GM21786 (cell line): ENCODE measurements at regions not wholly inside any gene's neighbourhood (a gene's known extent, or its start where the extent isn't known, plus 50 kb on each side); places are given as distances from the start of the nearest gene placed in this dataset.

Source experiments
- ATAC-seq: cut with Tn5 transposase; IDR thresholded peaks from one replicate; pipeline ENCODE4 v1.9.1; 2021; ENCODE audit not compliant: unreplicated experiment

DNA sequence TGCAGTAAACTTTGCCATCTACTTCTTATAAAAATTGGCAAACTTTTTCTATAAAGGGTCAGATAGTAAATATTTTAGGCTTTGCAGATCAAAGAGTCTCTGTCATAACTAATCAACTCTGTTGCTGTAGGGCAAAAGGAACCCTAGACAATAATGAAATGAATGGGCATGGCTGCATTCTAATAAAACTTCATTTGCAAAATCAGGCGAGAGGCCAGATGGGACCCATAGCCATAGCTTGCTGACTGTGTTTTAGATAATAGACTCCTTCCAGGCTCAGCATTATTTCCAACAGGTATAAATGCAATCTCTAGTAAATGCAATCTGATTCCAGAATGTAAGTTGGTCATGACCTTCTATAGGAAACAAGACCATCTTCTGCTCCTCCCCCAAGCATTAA lies 490.7 kb downstream of the TOX3 start:
- ATAC-seq = no peak

GRCh38 chr16:52055381-52055780 lies 491.6 kb downstream of the TOX3 start:
- ATAC-seq = no peak

- ATAC-seq = no peak
Measured at GRCh38 chr16:52054326-52054725, 492.6 kb downstream of the TOX3 start.

- ATAC-seq = no peak
Measured at GRCh38 chr16:52052818-52053217, 494.1 kb downstream of the TOX3 start.

GRCh38 chr16:52051414-52052172 lies 495.4 kb downstream of the TOX3 start:
- no peak for ATAC-seq

DNA sequence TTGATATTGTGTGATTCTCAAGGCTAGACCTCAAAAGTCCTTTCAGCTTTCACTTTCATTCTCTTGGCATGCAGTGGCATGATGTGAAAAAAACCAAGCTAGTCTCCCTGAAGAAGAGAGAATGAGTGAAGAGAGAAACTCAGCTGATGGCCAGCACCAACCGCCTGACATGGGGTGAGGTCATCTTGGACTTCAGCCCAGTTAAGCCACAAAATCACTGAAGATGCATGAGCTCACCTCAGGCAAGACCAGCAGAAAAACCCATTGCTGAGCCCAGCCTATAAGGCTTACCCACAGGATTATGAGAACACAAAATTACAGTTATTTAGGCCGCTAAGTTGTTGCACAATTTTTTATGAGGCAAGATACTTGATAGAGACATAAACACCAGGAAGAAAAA lies 496.5 kb downstream of the TOX3 start:
- ATAC-seq = no peak

DNA sequence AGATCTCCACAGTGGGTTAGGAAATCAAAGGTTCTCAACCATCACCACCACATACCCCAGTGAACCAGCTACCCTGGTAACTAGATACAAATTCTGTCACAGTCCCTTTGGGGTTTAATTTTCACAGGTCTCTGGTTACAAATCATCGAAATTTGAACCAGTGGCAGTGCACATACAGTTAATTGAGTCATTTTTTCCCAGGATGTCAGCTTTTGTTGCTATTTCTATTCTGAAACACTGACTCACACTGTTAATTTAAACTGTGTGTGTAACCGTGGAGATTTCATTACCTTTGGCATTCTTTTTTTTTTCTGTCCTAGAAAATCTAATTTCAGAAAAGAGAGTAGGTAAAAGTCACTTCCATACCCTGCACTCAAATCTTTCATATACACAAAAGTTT lies 511.5 kb downstream of the TOX3 start:
- no peak for ATAC-seq

DNA sequence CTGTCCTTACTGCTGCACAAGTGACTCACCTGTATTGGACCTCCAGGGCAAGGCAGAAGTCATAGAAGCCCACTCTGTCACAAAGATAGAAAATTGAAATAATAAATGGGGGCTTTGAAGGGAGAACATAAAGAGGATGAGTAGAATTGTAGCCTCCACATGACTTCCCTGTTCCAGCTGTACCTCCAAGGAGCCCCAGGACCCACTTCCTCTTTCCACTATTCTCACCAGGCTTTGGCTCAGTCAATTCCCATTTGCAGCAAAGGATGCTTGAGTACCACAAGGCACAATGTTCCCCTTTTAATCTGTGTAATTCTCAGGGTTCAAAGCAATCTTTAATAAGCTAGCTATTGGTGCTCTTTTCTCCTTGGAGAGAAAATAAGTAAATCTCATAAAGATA lies 512.1 kb downstream of the TOX3 start:
- no peak for ATAC-seq

DNA sequence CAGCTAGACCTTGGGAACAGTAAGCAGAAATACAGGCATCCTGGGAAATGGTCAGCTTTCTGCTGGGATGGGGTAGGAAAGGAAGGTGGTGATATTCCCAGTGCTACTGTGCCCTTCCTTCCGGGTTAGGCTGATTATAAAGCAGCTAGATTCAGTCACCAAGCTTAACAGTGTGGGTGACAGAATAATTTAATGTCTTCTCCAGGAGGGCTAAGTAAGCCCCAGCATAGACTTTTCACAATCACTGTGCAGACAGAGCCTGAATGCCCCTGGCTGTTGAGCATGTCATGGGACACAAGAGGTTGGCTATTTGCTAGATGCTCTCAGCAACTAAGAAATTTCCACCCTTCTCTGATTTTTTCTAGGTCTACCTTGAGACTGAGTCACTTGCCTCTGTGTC lies 513.0 kb downstream of the TOX3 start:
- ATAC-seq = no peak

- no peak for ATAC-seq
Measured at GRCh38 chr16:52022980-52023379, 524.0 kb downstream of the TOX3 start.

DNA sequence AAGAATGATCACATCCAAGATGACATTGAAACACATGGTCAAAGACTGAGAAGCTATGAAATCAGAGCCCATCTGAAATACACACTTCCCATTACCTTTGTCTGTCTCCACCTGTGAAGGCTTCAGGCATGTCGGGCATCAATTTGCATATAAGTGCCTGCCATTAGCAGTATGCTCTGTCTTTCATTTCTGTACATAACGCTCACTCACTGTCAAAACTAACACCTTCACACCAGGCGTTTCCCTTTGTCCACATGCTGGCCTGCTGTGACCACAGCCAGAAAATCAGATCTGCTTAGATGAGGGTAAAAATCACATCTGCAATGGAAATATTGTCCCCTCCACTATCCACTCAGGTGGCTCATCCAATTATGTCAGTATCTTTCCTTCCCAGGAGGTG lies 524.8 kb downstream of the TOX3 start:
- no peak for ATAC-seq

DNA sequence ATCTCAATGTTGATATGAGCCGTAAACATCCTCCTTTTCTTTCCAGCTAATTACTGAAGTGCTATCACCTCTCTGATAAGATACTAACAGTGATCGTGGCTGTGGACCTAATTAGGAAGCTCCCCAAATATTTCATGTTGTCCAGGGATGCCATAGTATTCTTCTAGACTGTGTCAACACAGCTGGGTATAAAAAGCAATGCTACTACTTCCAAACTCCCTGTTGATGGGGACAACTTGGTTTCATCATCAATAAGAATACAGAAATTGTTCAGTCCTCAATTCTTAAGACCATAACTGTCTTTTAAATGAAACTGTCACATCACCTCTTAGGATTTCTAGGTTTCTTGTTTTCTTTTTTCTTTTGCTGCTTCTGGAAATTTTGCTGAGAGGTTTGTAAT lies 530.6 kb downstream of the TOX3 start:
- no peak for ATAC-seq

DNA sequence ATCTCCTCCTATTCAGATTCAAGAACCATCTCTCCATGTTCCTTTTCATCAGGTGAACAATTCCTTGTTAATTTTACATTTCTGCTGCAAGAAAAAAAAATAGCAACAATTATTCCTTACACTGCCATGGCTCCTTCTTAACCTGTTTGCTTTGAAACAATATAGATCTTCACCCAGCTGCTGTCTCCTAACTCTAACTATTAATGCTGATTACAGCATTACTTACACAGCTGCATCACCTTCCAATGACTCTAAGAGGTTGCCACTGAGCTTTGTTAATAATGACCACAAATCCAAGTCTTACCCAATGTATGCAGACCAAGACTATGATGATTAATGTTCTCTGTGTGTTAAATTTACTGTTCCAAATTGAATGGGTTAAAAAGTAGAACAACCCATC lies 541.4 kb downstream of the TOX3 start:
- no peak for ATAC-seq

GRCh38 chr16:52004343-52004742 lies 542.6 kb downstream of the TOX3 start:
- ATAC-seq = no peak

DNA sequence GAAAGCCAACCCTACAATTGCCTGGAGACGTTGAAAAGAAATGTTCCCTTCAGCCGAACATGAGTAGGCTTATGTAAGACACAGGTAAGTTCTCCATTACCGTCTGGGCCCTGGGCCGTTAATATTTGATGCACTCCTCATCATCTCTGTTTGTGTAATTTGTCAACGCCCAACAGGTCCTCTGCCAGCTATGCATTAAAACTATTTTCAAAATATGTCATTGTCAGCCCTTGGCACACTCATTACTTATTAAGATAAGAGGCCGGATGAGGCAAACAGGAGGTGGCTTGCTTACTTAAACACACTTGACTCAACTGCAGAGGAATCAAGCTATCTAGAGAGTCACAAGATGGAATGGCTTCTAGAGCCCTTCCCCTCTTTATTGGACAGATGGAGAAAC lies 544.9 kb downstream of the TOX3 start:
- no peak for ATAC-seq

DNA sequence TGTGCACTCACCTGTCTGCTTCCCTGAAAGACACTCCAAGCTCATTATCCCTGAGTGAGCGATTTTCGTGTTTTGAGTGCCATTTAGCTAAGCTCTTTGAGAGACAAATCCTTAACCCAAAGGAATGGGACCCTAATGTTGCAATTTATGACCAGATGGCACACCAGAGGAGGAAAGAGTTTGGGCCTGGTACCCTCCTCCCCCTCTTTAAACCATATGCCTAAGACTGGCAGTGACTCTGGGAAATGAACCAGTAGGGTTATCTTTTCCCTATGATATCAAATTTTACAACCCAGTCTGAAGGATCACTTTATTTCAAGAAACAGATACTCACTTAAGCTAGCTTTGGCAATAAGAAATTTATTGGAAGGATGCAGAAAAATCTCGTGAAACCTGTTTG lies 550.4 kb downstream of the TOX3 start:
- no peak for ATAC-seq

DNA sequence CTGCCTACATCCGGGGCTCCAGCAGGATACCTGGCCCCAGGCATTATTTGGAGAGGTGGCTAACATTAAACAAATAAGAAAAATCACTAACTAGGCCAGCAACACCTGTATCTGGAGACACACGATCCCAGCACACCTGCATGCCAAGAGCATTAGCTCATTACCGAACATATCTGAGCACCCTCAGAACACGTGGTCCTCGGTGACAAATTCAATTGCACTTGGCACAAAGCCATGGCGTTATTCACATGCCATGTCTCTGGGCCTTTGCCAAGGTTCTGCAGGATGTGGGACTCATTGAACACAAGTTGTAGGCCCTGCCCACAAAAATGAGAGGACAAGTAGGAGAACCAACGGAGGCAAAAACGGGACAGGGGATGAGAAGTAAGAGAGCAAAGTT lies 552.3 kb downstream of the TOX3 start:
- ATAC-seq = no peak

DNA sequence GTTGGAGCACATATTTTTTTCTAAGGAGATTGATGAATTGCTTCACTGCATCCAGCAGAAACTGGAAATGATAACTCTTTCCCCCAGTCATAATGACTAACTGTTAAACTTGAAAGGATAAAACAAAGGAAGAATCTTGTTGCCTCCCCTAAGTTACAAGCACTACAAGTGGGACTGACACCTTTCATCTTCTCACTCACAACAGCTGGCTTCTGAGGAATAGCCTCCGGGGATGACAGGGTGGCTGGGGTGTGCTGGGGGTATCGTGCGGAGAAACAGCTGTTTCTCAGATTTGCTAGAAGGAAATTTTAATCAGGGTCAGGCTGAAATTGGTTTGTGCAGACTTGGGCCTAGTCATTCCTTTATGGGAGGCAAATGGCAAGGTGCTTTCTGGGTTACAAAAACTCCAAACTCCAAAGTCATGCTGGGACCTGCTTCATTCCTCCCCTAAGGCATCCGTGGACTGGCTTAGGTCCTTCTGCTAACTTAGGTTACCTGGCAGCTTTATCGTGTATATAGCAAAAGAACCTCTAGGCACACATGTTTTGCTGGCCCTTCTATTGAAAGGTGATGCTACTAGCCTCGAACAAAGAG lies 557.2 kb downstream of the TOX3 start:
- ATAC-seq = no peak

GRCh38 chr16:51988977-51989376 lies 558.0 kb downstream of the TOX3 start:
- no peak for ATAC-seq

DNA sequence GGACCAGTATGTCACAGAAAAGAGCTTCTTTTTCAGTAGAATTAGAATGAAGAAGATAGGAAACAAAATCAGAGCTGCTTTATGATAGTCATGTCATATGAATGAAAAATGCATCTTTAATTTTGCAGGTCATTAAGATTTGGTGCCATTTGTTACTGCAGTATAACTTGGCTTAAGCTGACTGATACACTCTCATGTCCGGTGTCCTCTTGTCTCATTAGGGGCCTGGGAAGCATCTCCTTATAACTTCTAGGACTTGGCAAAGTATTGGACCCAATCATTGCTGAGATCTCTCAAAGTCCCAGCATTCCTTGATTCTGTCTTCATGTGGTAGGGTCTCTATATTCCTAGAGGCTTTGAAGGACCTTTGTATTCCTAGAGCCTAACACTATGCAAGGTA lies 559.4 kb downstream of the TOX3 start:
- ATAC-seq = no peak

- ATAC-seq = no peak
Measured at GRCh38 chr16:51986717-51987116, 560.2 kb downstream of the TOX3 start.

- ATAC-seq = no peak
Measured at GRCh38 chr16:51986301-51986700, 560.6 kb downstream of the TOX3 start.

- ATAC-seq = no peak
Measured at GRCh38 chr16:51985126-51985525, 561.8 kb downstream of the TOX3 start.
